IMR-90 (cell line): ENCODE measurements at regions not wholly inside any gene's neighbourhood (a gene's known extent, or its start where the extent isn't known, plus 50 kb on each side); places are given as distances from the start of the nearest gene placed in this dataset.

ENCODE experiments used
- ATAC-seq: fragments of 200-7000 bp; cut with Tn5 transposase; 2 replicates; pipeline ENCODE4 v1.9.1; 2020; ENCODE audit warnings: low read depth, mild to moderate bottlenecking, moderate library complexity
- BruUV-seq: library from RNA; stranded (reverse); fragments of 400-500 nt; replicated peaks from 2 replicates; lab custom pipeline; 2021; lab: Mats Ljungman, UMichigan
- CTCF ChIA-PET: fragments of 300-600 bp; formaldehyde crosslinking; extraction: SDS; loops from one replicate; lab custom pipeline; 2021; ENCODE audit warnings: antibody characterized with exemption; lab: Yijun Ruan, JAX
- POLR2A ChIA-PET: fragments of 300-600 bp; sonication (Branson Sonifier 250); formaldehyde crosslinking; loops from one replicate; lab custom pipeline; 2022; ENCODE audit warnings: antibody characterized with exemption; ENCODE audit not compliant: unreplicated experiment; lab: Charles Lee
- DNase-seq: peaks from one replicate; pipeline ENCODE4 v3.0.0; 2013
- H2AFZ ChIP-seq: replicated peaks from 2 replicates; pipeline ENCODE3; 2013; ENCODE audit warnings: low read length, mild to moderate bottlenecking; ENCODE audit not compliant: poor library complexity
- H2AK5ac ChIP-seq: 2 replicates; pipeline ENCODE4 v1.6.1; 2013; ENCODE audit warnings: low read depth, low read length, inconsistent platforms
- H2AK9ac ChIP-seq: replicated peaks from 2 replicates; pipeline ENCODE3; 2013; ENCODE audit warnings: mild to moderate bottlenecking, low read depth, low read length, moderate library complexity; ENCODE audit not compliant: poor library complexity
- H2BK120ac ChIP-seq: 2 replicates; pipeline ENCODE4 v1.6.1; 2013; ENCODE audit warnings: low read depth, low read length, inconsistent platforms
- H2BK15ac ChIP-seq: 3 replicates; pipeline ENCODE4 v1.6.1; 2013; ENCODE audit warnings: low read depth, low read length, inconsistent platforms
- H2BK20ac ChIP-seq: 2 replicates; pipeline ENCODE4 v1.6.1; 2013; ENCODE audit warnings: low read depth, mild to moderate bottlenecking, inconsistent platforms, low read length, moderate library complexity
- H2BK5ac ChIP-seq: 2 replicates; pipeline ENCODE4 v1.6.1; 2013; ENCODE audit warnings: mild to moderate bottlenecking, low read depth, low read length, inconsistent platforms; ENCODE audit not compliant: poor library complexity, severe bottlenecking
- H3K14ac ChIP-seq: replicated peaks from 2 replicates; pipeline ENCODE4 v1.6.1; 2013; ENCODE audit warnings: low read depth, low read length, inconsistent platforms
- H3K18ac ChIP-seq: 2 replicates; pipeline ENCODE4 v1.6.1; 2013; ENCODE audit warnings: low read depth, low read length, control low read depth
- H3K23ac ChIP-seq: 2 replicates; pipeline ENCODE4 v1.6.1; 2013; ENCODE audit warnings: low read depth, low read length, inconsistent platforms
- H3K27ac ChIP-seq: 2 replicates; pipeline ENCODE4 v1.5.1; 2013; ENCODE audit warnings: mild to moderate bottlenecking, control low read depth, low read length; ENCODE audit not compliant: insufficient read depth
- H3K27me3 ChIP-seq: 2 replicates; pipeline ENCODE4 v1.6.1; 2013; ENCODE audit warnings: low read length; ENCODE audit not compliant: control insufficient read depth, insufficient read depth
- H3K36me3 ChIP-seq: 2 replicates; pipeline ENCODE4 v1.6.1; 2013; ENCODE audit warnings: low read length, mixed read lengths; ENCODE audit not compliant: control insufficient read depth, insufficient read depth
- H3K4ac ChIP-seq: 2 replicates; pipeline ENCODE4 v1.6.1; 2013; ENCODE audit warnings: low read depth, low read length, inconsistent platforms
- H3K4me1 ChIP-seq: 2 replicates; pipeline ENCODE4 v1.6.1; 2013; ENCODE audit warnings: low read length, mixed read lengths; ENCODE audit not compliant: control insufficient read depth, insufficient read depth
- H3K4me2 ChIP-seq: 2 replicates; pipeline ENCODE4 v1.6.1; 2013; ENCODE audit warnings: low read depth, mild to moderate bottlenecking, control low read depth, low read length, moderate library complexity
- H3K4me3 ChIP-seq: 2 replicates; pipeline ENCODE4 v1.5.1; 2013; ENCODE audit warnings: low read depth, mild to moderate bottlenecking, control low read depth, low read length, moderate library complexity; ENCODE audit not compliant: insufficient read depth
- H3K56ac ChIP-seq: 2 replicates; pipeline ENCODE4 v1.6.1; 2013; ENCODE audit warnings: low read length, inconsistent platforms; ENCODE audit not compliant: insufficient read depth; ENCODE audit errors: extremely low read depth
- H3K79me1 ChIP-seq, 2 experiments: 2 replicates each; pipeline ENCODE4 v1.6.1; 2013; ENCODE audit warnings: low read length in 2 of 2, inconsistent platforms in 1 of 2, low read depth in 1 of 2
- H3K9ac ChIP-seq: 2 replicates; pipeline ENCODE4 v1.6.1; 2013; ENCODE audit warnings: low read depth, low read length, control low read depth
- H3K9me1 ChIP-seq: 2 replicates; pipeline ENCODE4 v1.6.1; 2013; ENCODE audit warnings: low read length, inconsistent platforms; ENCODE audit not compliant: insufficient read depth
- H3K9me3 ChIP-seq: 2 replicates; pipeline ENCODE4 v1.6.1; 2013; ENCODE audit warnings: low read length; ENCODE audit not compliant: control insufficient read depth, insufficient read depth
- H4K20me1 ChIP-seq: 2 replicates; pipeline ENCODE4 v1.6.1; 2013; ENCODE audit warnings: low read length, inconsistent platforms; ENCODE audit not compliant: insufficient read depth
- H4K5ac ChIP-seq: 2 replicates; pipeline ENCODE4 v1.6.1; 2013; ENCODE audit warnings: mild to moderate bottlenecking, low read depth, low read length, control low read depth
- H4K8ac ChIP-seq, 2 experiments: 2 replicates each; pipeline ENCODE4 v1.6.1; 2013; ENCODE audit warnings: low read depth in 2 of 2, low read length in 2 of 2, control low read depth in 1 of 2, inconsistent platforms in 1 of 2
- H4K91ac ChIP-seq: 2 replicates; pipeline ENCODE4 v1.6.1; 2013; ENCODE audit warnings: low read depth, low read length, inconsistent platforms; ENCODE audit not compliant: insufficient read depth
- BHLHE40 ChIP-seq: fragments of 150-350 bp; IDR thresholded peaks from 2 replicates; pipeline ENCODE4 v1.6.1; 2016; ENCODE audit warnings: mild to moderate bottlenecking, low read depth, low read length
- CEBPB ChIP-seq: IDR thresholded peaks from 2 replicates; pipeline ENCODE4 v1.6.1; 2012; ENCODE audit warnings: low read depth, low read length, improper control_type of control experiment
- CHD1 ChIP-seq: IDR thresholded peaks from 2 replicates; pipeline ENCODE4 v1.6.1; 2012; ENCODE audit warnings: low read depth, low read length, improper control_type of control experiment
- FOS ChIP-seq: fragments of 150-350 bp; IDR thresholded peaks from 2 replicates; pipeline ENCODE4 v1.6.1; 2016; ENCODE audit warnings: low read depth, low read length
- MAZ ChIP-seq: IDR thresholded peaks from 2 replicates; pipeline ENCODE4 v1.6.1; 2012; ENCODE audit warnings: low read depth, mild to moderate bottlenecking, low read length, improper control_type of control experiment, moderate library complexity, borderline replicate concordance
- MXI1 ChIP-seq: IDR thresholded peaks from 2 replicates; pipeline ENCODE4 v1.6.1; 2012; ENCODE audit warnings: low read depth, mild to moderate bottlenecking, low read length, moderate library complexity, borderline replicate concordance
- RCOR1 ChIP-seq: IDR thresholded peaks from 2 replicates; pipeline ENCODE4 v1.6.1; 2012; ENCODE audit warnings: mild to moderate bottlenecking, low read length, improper control_type of control experiment; ENCODE audit not compliant: insufficient replicate concordance
- SMC3 ChIP-seq: fragments of 150-350 bp; IDR thresholded peaks from 2 replicates; pipeline ENCODE4 v1.6.1; 2016; ENCODE audit warnings: low read depth, mild to moderate bottlenecking, antibody characterized with exemption, low read length, moderate library complexity
- WGBS, 2 experiments: methylation state at CpG; one replicate each; pipeline versions ENCODE4 v1.1.5 to v1.1.7; 2013; ENCODE audit warnings: missing lambda C conversion rate in 2 of 2; ENCODE audit not compliant: insufficient read length in 1 of 2; ENCODE audit errors: extremely low coverage in 2 of 2; 5-methylcytosine and 5-hydroxymethylcytosine counted together
- dilution Hi-C: fragments of 300-500 bp; cut with HindIII; formaldehyde crosslinking; loops from one replicate; pipeline ENCODE4 v1.14.3; 2018; ENCODE audit warnings: low sequenced_read_pairs; ENCODE audit not compliant: unreplicated experiment
- in situ Hi-C: fragments of 300-500 bp; cut with MboI; formaldehyde crosslinking; loops from 3 replicates; pipeline ENCODE4 v1.14.3; 2019; ENCODE audit warnings: low sequenced_read_pairs, inconsistent platforms, mixed read lengths
- intact Hi-C: fragments of 100-400 bp; cut with micrococcal nuclease; formaldehyde crosslinking; loops from 2 replicates; pipeline ENCODE4 v1.10.0; 2022
- TF ChIP-seq, protein P1 (sequence below): conservative IDR thresholded peaks from 2 replicates; pipeline ENCODE4 v1.5.1; 2012; ENCODE audit warnings: mild to moderate bottlenecking, low read depth, low read length, improper control_type of control experiment

DNA sequence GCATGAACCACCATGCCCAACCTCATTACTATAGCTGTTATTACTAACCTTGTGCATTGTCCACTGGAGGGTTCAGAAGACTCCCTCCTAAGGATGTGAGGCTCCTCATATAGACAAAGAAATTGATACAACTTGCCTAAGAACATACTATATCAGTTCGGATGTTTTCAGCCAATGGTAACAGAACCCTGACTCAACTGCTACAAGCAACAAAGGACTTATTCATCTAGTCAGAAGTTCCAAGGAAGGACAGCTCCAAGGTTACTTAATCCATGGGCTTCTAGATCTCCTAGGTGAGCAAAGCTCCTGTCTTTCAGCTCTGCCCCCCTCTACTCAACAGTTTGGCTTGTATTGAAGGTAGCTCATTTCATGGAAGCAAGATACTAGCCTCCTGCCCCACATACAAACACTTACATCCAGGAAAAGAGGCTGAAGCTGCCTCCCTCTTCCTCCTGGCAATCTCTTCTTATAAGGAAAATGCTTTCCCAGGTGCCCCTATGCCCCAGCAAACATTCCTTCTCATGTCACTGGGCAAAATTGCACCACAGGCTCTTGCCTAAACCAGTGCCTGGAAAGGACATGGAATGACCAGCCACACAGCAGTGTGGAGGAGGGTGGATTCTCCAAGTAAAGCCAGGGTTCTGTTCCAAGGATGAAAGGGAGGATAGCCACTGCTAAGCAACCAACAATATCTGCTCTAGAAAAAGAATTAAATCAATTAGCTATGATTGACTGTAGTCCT is 497.8 kb downstream of the FOXO1 start:
- in situ Hi-C loops, result no loop called here
- Histone ChIP-seq H2AFZ (no peak overlapping the region), H4K20me1 (no peaks in the 10 kb centered on the region), H3K56ac (no peak overlapping the region), H2AK9ac (no peak overlapping the region), H3K9me1 (no peaks in the 10 kb centered on the region), H2BK15ac (no peak overlapping the region), H3K4me3 (no peak overlapping the region), H3K4ac (no peak overlapping the region), H4K8ac (no peak overlapping the region), H2BK20ac (no peak overlapping the region), H3K4me1 (no peaks in the 10 kb centered on the region), H4K91ac (no peak overlapping the region), H3K36me3 (no peaks in the 10 kb centered on the region), H3K23ac (no peak overlapping the region), H4K5ac (no peak overlapping the region), H2AK5ac (no peak overlapping the region), H3K4me2 (no peak overlapping the region), H3K14ac (no peak overlapping the region), H3K27me3 (no peaks in the 10 kb centered on the region; the same call in 1 of the 2 replicates), H3K79me1 (no peaks in the 10 kb centered on the region), H3K9me3 (no peaks in the 10 kb centered on the region), H2BK5ac (no peak overlapping the region), H3K18ac (no peak overlapping the region), H2BK120ac (no peak overlapping the region), H3K27ac (no peak overlapping the region), H3K9ac (no peak overlapping the region)
- no TSS peak for BruUV-seq
- no peak for TF ChIP-seq FOS
- TF ChIP-seq CEBPB, result no peak
- TF ChIP-seq RCOR1, result no peak
- TF ChIP-seq, protein P1, sequence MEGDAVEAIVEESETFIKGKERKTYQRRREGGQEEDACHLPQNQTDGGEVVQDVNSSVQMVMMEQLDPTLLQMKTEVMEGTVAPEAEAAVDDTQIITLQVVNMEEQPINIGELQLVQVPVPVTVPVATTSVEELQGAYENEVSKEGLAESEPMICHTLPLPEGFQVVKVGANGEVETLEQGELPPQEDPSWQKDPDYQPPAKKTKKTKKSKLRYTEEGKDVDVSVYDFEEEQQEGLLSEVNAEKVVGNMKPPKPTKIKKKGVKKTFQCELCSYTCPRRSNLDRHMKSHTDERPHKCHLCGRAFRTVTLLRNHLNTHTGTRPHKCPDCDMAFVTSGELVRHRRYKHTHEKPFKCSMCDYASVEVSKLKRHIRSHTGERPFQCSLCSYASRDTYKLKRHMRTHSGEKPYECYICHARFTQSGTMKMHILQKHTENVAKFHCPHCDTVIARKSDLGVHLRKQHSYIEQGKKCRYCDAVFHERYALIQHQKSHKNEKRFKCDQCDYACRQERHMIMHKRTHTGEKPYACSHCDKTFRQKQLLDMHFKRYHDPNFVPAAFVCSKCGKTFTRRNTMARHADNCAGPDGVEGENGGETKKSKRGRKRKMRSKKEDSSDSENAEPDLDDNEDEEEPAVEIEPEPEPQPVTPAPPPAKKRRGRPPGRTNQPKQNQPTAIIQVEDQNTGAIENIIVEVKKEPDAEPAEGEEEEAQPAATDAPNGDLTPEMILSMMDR, result no peak
- no peak for TF ChIP-seq BHLHE40
- no peak for TF ChIP-seq CHD1
- TF ChIP-seq SMC3, result no peak
- TF ChIP-seq MAZ, result no peak
- TF ChIP-seq MXI1, result no peak
- no peak for ATAC-seq
- POLR2A ChIA-PET, result no interaction called here
- CTCF ChIA-PET, result no interaction called here
- dilution Hi-C loops, result no loop called here
- DNase-seq, result no peak
- WGBS, 2 experiments, result no CpG with 5 or more reads among the region's 1 CpG
- intact Hi-C loops, result no loop called here
